Prostate gland (tissue), 2 donors: ENCODE measurements at regions not wholly inside any gene's neighbourhood (a gene's known extent, or its start where the extent isn't known, plus 50 kb on each side); places are given as distances from the start of the nearest gene placed in this dataset.

ENCODE experiments used
- POLR2AphosphoS5 ChIP-seq: sonication (generic); formaldehyde crosslinking; IDR thresholded peaks from one replicate; pipeline ENCODE4 v1.6.1; 2017; ENCODE audit warnings: antibody characterized with exemption
- TF ChIP-seq, protein P1 (sequence below), 4 experiments: fragments of 200-600 bp in 2 of 4; fragments of 450-650 bp in 2 of 4; sonication (generic) in 2 of 4; IDR thresholded peaks; 1 replicate in 3 of 4; 2 replicates in 1 of 4; pipeline ENCODE4 v1.5.1; 2016 to 2019; ENCODE audit warnings: antibody characterized with exemption in 4 of 4, mild to moderate bottlenecking in 2 of 4, moderate library complexity in 2 of 4

DNA sequence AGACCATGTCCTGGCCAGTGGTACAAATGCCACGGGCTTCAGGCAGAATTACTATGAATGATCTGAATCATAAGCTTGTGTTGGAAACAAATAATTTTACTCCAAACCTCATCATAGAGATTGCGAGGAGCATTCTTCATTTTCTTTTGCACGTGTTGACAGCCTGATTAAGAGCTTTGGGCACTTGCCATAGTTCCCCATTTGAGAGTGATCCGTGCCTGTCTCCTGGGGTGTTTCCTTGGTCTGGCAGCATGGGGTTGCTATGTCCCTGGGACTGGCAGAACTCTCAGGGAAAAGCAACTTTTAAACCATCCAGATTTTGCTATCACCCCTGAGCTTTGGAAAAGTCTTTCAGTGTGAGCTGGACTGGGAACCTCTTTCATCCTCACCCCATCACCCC lies 54.3 kb upstream of the KCNJ6 start:
- TF ChIP-seq POLR2AphosphoS5: no peak
- TF ChIP-seq, protein P1, sequence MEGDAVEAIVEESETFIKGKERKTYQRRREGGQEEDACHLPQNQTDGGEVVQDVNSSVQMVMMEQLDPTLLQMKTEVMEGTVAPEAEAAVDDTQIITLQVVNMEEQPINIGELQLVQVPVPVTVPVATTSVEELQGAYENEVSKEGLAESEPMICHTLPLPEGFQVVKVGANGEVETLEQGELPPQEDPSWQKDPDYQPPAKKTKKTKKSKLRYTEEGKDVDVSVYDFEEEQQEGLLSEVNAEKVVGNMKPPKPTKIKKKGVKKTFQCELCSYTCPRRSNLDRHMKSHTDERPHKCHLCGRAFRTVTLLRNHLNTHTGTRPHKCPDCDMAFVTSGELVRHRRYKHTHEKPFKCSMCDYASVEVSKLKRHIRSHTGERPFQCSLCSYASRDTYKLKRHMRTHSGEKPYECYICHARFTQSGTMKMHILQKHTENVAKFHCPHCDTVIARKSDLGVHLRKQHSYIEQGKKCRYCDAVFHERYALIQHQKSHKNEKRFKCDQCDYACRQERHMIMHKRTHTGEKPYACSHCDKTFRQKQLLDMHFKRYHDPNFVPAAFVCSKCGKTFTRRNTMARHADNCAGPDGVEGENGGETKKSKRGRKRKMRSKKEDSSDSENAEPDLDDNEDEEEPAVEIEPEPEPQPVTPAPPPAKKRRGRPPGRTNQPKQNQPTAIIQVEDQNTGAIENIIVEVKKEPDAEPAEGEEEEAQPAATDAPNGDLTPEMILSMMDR (IDR thresholded peaks at IDR 0.05): no peak
